ENCODE measurements at regions not wholly inside any gene's neighbourhood (a gene's known extent, or its start where the extent isn't known, plus 50 kb on each side); places are given as distances from the start of the nearest gene placed in this dataset.

DNA sequence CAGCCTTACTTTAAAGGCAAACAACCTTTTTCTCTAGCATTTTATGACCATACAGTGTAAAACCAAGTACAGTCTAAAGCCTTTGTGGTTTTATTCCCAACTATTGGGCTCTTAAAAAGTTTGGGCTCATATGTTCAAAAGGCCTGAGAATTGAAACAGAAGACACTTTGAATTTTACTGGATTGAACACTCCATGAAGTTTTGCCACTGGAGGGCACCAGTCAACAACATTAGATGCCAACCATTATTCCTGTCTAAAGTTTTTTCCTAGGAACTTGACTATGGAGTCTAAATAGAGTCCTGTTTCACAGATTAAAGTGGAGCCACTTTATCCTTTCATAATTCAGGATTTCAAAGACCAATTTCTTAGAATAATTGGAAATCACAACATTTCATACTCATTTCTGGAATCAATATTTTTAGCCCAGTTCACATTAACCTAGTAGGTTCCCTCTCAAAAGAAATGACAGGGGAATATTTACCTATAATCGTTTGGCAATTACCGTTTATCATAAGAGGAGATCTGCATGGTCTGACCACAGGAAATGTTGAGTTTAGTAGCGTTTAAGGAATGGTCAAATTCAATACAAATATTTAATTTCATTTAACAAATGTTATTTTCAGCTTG is 244.1 kb upstream of the PDZRN3 start:
- TF ChIP-seq CTCF (IDR thresholded peaks at IDR 0.05; ENCODE audit: extremely low read depth, low read depth, low read length), result peak; percentile 67
- H3K36me3 ChIP-seq (ENCODE audit: insufficient read depth, low read length), result no peaks in the 10 kb centered on the region
- H3K4me2 ChIP-seq (ENCODE audit: insufficient read depth, low read length), result no peak overlapping the region
- no peaks in the 10 kb centered on the region for H3K79me2 ChIP-seq (ENCODE audit: insufficient read depth, low read length)
- peaks cover 16% of the 10 kb centered on the region for H3K27me3 ChIP-seq (ENCODE audit: insufficient read depth, low read length)
- DNase-seq (ENCODE audit: insufficient read length, low spot score, missing footprints), result peak; percentile 86
- H3K9me3 ChIP-seq (ENCODE audit: low read depth, low read length), result no peaks in the 10 kb centered on the region
- no peak overlapping the region for H3K27ac ChIP-seq (ENCODE audit: low read depth, low read length)
- H3K4me3 ChIP-seq (ENCODE audit: insufficient read depth, low read length), result no peak overlapping the region
- no peaks in the 10 kb centered on the region for H3K4me1 ChIP-seq (ENCODE audit: insufficient read depth, low read length)
- peak overlapping the region; percentile 42 for H2AFZ ChIP-seq (ENCODE audit: low read length)
- H4K20me1 ChIP-seq (ENCODE audit: insufficient read depth, low read length), result no peaks in the 10 kb centered on the region

GRCh38 chr3:73867524-73867923 is 242.8 kb upstream of the PDZRN3 start:
- Histone ChIP-seq H3K79me2 (ENCODE audit: insufficient read depth, low read length) (no peaks in the 10 kb centered on the region), H3K27ac (ENCODE audit: low read depth, low read length) (no peak overlapping the region), H3K4me3 (ENCODE audit: insufficient read depth, low read length) (no peak overlapping the region), H4K20me1 (ENCODE audit: insufficient read depth, low read length) (no peaks in the 10 kb centered on the region), H3K27me3 (ENCODE audit: insufficient read depth, low read length) (peaks cover 16% of the 10 kb centered on the region), H3K4me2 (ENCODE audit: insufficient read depth, low read length) (no peak overlapping the region), H3K9me3 (ENCODE audit: low read depth, low read length) (no peaks in the 10 kb centered on the region), H2AFZ (ENCODE audit: low read length) (no peak overlapping the region), H3K36me3 (ENCODE audit: insufficient read depth, low read length) (no peaks in the 10 kb centered on the region), H3K4me1 (ENCODE audit: insufficient read depth, low read length) (no peaks in the 10 kb centered on the region)
- no peak for DNase-seq (ENCODE audit: insufficient read length, low spot score, missing footprints)
- TF ChIP-seq CTCF (IDR thresholded peaks at IDR 0.05; ENCODE audit: extremely low read depth, low read depth, low read length), result no peak

- Histone ChIP-seq H2AFZ (ENCODE audit: low read length) (no peak overlapping the region), H3K9me3 (ENCODE audit: low read depth, low read length) (no peaks in the 10 kb centered on the region), H3K4me1 (ENCODE audit: insufficient read depth, low read length) (no peaks in the 10 kb centered on the region), H3K36me3 (ENCODE audit: insufficient read depth, low read length) (no peaks in the 10 kb centered on the region), H4K20me1 (ENCODE audit: insufficient read depth, low read length) (no peaks in the 10 kb centered on the region), H3K27me3 (ENCODE audit: insufficient read depth, low read length) (peaks cover 16% of the 10 kb centered on the region), H3K79me2 (ENCODE audit: insufficient read depth, low read length) (no peaks in the 10 kb centered on the region), H3K4me2 (ENCODE audit: insufficient read depth, low read length) (no peak overlapping the region), H3K27ac (ENCODE audit: low read depth, low read length) (no peak overlapping the region), H3K4me3 (ENCODE audit: insufficient read depth, low read length) (no peak overlapping the region)
- TF ChIP-seq CTCF (IDR thresholded peaks at IDR 0.05; ENCODE audit: extremely low read depth, low read depth, low read length), result no peak
- no peak for DNase-seq (ENCODE audit: insufficient read length, low spot score, missing footprints)
Measured at GRCh38 chr3:73866846-73867245, 242.1 kb upstream of the PDZRN3 start.

GRCh38 chr3:73863546-73864079 is 238.9 kb upstream of the PDZRN3 start:
- H3K27me3 ChIP-seq (ENCODE audit: insufficient read depth, low read length), result peaks cover 6% of the 10 kb centered on the region
- no peaks in the 10 kb centered on the region for H4K20me1 ChIP-seq (ENCODE audit: insufficient read depth, low read length)
- TF ChIP-seq CTCF (IDR thresholded peaks at IDR 0.05; ENCODE audit: extremely low read depth, low read depth, low read length), result no peak
- H3K36me3 ChIP-seq (ENCODE audit: insufficient read depth, low read length), result no peaks in the 10 kb centered on the region
- no peaks in the 10 kb centered on the region for H3K79me2 ChIP-seq (ENCODE audit: insufficient read depth, low read length)
- no peaks in the 10 kb centered on the region for H3K9me3 ChIP-seq (ENCODE audit: low read depth, low read length)
- DNase-seq (ENCODE audit: insufficient read length, low spot score, missing footprints), result no peak
- H3K27ac ChIP-seq (ENCODE audit: low read depth, low read length), result no peak overlapping the region
- H3K4me2 ChIP-seq (ENCODE audit: insufficient read depth, low read length), result no peak overlapping the region
- no peak overlapping the region for H3K4me3 ChIP-seq (ENCODE audit: insufficient read depth, low read length)
- no peak overlapping the region for H2AFZ ChIP-seq (ENCODE audit: low read length)
- H3K4me1 ChIP-seq (ENCODE audit: insufficient read depth, low read length), result no peaks in the 10 kb centered on the region

Data from osteoblast (primary cell).